Brain microvascular endothelial cell (primary cell): ENCODE measurements at regions not wholly inside any gene's neighbourhood (a gene's known extent, or its start where the extent isn't known, plus 50 kb on each side); places are given as distances from the start of the nearest gene placed in this dataset.
"Not testable (repeated sequence)": the region's sequence is repeated elsewhere in the genome, so short reads cannot be mapped to it uniquely, and the experiment has no call there.

Experiments
- DNase-seq: peaks from one replicate; pipeline ENCODE4 v3.0.0-alpha.2; 2020
- H3K27ac ChIP-seq: fragments of 250-450 bp; sonication (Bioruptor Pico); 2 replicates; pipeline ENCODE4 v1.5.1; 2020; ENCODE audit warnings: mild to moderate bottlenecking, moderate library complexity
- H3K27me3 ChIP-seq: fragments of 250-450 bp; sonication (Bioruptor Pico); replicated peaks from 2 replicates; pipeline ENCODE4 v1.5.1; 2020; ENCODE audit warnings: mild to moderate bottlenecking
- H3K36me3 ChIP-seq: fragments of 250-450 bp; sonication (Bioruptor Pico); replicated peaks from 2 replicates; pipeline ENCODE4 v1.5.1; 2020; ENCODE audit warnings: mild to moderate bottlenecking
- H3K4me3 ChIP-seq: 2 replicates; pipeline ENCODE4 v1.5.1; 2011; ENCODE audit warnings: low read depth, mild to moderate bottlenecking, control low read depth, low read length, moderate library complexity
- CTCF ChIP-seq: IDR thresholded peaks from 2 replicates; pipeline ENCODE4 v1.5.1; 2011; ENCODE audit warnings: low read depth, mild to moderate bottlenecking, moderate library complexity, low read length, control low read depth, inconsistent platforms; ENCODE audit errors: missing control alignments
- in situ Hi-C: cut with HindIII; loops from 2 replicates; pipeline ENCODE4 v1.10.0; 2017; ENCODE audit warnings: low sequenced_read_pairs, low pct_ligation_motif_present

DNA sequence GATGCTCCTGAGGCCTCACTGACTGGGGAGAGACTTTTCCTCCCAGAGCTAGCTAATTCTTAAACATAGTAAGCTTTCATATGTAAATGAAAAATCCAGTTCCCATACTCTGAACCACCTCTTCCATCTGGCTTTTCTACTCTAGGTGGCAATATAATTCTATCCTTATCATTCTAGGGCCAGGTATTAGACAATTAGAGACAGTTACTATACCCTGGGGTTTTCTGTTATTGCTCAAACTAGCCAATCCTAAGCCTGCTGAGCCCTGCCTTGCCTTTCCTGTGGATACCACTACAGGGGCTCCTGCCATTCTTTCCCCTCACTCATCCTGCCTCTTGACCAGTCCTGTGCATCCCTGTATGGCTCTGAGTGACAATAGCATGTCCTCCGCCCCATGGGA lies 552.0 kb downstream of the STIM2 start:
- in situ Hi-C loops: no loop called here
- no peak for TF ChIP-seq CTCF
- no peak overlapping the region for H3K4me3 ChIP-seq
- no peaks in the 10 kb centered on the region for H3K27me3 ChIP-seq
- no peaks in the 10 kb centered on the region for H3K36me3 ChIP-seq
- no peak for DNase-seq
- no peak overlapping the region for H3K27ac ChIP-seq

- Histone ChIP-seq H3K4me3 (no peak overlapping the region), H3K27me3 (no peaks in the 10 kb centered on the region), H3K27ac (no peak overlapping the region), H3K36me3 (no peaks in the 10 kb centered on the region)
- DNase-seq: no peak
- in situ Hi-C loops: no loop called here
- TF ChIP-seq CTCF: no peak
These were observed 554.5 kb downstream of the STIM2 start for GRCh38 chr4:27414887-27415731.

GRCh38 chr4:27428661-27429060 lies 568.0 kb downstream of the STIM2 start:
- Histone ChIP-seq H3K36me3 (no peaks in the 10 kb centered on the region), H3K27ac (no peak overlapping the region), H3K4me3 (no peak overlapping the region), H3K27me3 (no peaks in the 10 kb centered on the region)
- in situ Hi-C loops: no loop called here
- TF ChIP-seq CTCF: no peak
- no peak for DNase-seq

GRCh38 chr4:27429364-27429871 lies 568.8 kb downstream of the STIM2 start:
- DNase-seq: no peak
- TF ChIP-seq CTCF: no peak
- in situ Hi-C loops: no loop called here
- no peak overlapping the region for H3K4me3 ChIP-seq
- no peaks in the 10 kb centered on the region for H3K27me3 ChIP-seq
- no peaks in the 10 kb centered on the region for H3K36me3 ChIP-seq
- no peak overlapping the region for H3K27ac ChIP-seq

GRCh38 chr4:27442146-27442545 lies 581.5 kb downstream of the STIM2 start:
- no peak for TF ChIP-seq CTCF
- no peak for DNase-seq
- H3K27ac ChIP-seq: no peak overlapping the region
- no peak overlapping the region for H3K4me3 ChIP-seq
- H3K36me3 ChIP-seq: no peaks in the 10 kb centered on the region
- H3K27me3 ChIP-seq: no peaks in the 10 kb centered on the region
- in situ Hi-C loops: no loop called here

DNA sequence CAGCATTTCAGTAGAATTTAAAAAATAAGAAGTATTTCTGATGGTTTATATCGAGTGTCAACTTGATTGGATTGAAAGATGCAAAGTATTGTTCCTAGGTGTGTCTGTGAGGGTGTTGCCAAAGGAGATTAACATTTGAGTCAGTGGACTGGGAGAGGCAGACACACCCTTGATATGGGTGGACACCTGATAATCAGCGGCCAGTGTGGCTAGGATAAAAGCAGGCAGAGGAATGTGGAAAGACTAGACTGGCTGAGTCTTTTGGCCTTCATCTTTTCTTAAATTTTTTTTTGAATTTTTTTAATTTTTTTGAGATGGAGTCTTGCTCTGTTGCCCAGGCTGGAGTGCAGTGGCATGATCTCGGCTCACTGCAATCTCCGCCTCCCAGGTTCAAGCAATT lies 582.0 kb downstream of the STIM2 start:
- H3K4me3 ChIP-seq, H3K36me3 ChIP-seq, H3K27me3 ChIP-seq, DNase-seq, in situ Hi-C loops, H3K27ac ChIP-seq: not testable (repeated sequence)
